GM23338 (cell line): ENCODE measurements at regions not wholly inside any gene's neighbourhood (a gene's known extent, or its start where the extent isn't known, plus 50 kb on each side); places are given as distances from the start of the nearest gene placed in this dataset.

ENCODE experiments used
- ATAC-seq: fragments of 200-7000 bp; cut with Tn5 transposase; 3 replicates; pipeline ENCODE4 v1.9.1; 2020
- DNase-seq: peaks from one replicate; pipeline ENCODE4 v3.0.0-alpha.2; 2015; ENCODE audit warnings: low spot score
- H2AFZ ChIP-seq: fragments of 200-600 bp; sonication (generic); 2 replicates; pipeline ENCODE4 v1.8.0; 2016; ENCODE audit warnings: antibody characterized with exemption, mild to moderate bottlenecking, moderate library complexity
- H3F3A ChIP-seq: fragments of 200-600 bp; sonication (generic); replicated peaks from 2 replicates; pipeline ENCODE4 v1.8.0; 2017; ENCODE audit warnings: antibody characterized with exemption, mixed run types, low read depth
- H3K27ac ChIP-seq: fragments of 200-600 bp; sonication (generic); 2 replicates; pipeline ENCODE4 v1.6.1; 2016; ENCODE audit warnings: low read depth
- H3K27me3 ChIP-seq: fragments of 200-600 bp; sonication (generic); 2 replicates; pipeline ENCODE4 v1.8.0; 2016; ENCODE audit warnings: mild to moderate bottlenecking, mixed run types, moderate library complexity; ENCODE audit not compliant: insufficient read depth
- H3K36me3 ChIP-seq: fragments of 200-600 bp; sonication (generic); 2 replicates; pipeline ENCODE4 v1.8.0; 2016; ENCODE audit warnings: mild to moderate bottlenecking; ENCODE audit not compliant: insufficient read depth
- H3K4me1 ChIP-seq: fragments of 200-600 bp; sonication (generic); 2 replicates; pipeline ENCODE4 v1.8.0; 2016; ENCODE audit warnings: mild to moderate bottlenecking, moderate library complexity; ENCODE audit not compliant: insufficient read depth
- H3K4me2 ChIP-seq: fragments of 200-600 bp; sonication (generic); 2 replicates; pipeline ENCODE4 v1.7.1; 2017; ENCODE audit warnings: mixed run types
- H3K4me3 ChIP-seq: fragments of 200-600 bp; sonication (generic); 2 replicates; pipeline ENCODE4 v1.6.1; 2016; ENCODE audit warnings: mixed run types
- H3K79me2 ChIP-seq: fragments of 200-600 bp; sonication (generic); replicated peaks from 2 replicates; pipeline ENCODE4 v1.8.0; 2017; ENCODE audit warnings: mild to moderate bottlenecking; ENCODE audit not compliant: insufficient read depth
- H3K9me2 ChIP-seq: fragments of 200-600 bp; sonication (generic); 2 replicates; pipeline ENCODE4 v1.8.0; 2017; ENCODE audit not compliant: insufficient read depth
- H4K20me1 ChIP-seq: fragments of 200-600 bp; sonication (generic); replicated peaks from 2 replicates; pipeline ENCODE4 v1.8.0; 2017; ENCODE audit warnings: mild to moderate bottlenecking; ENCODE audit not compliant: insufficient read depth
- H3K27ac Mint-ChIP-seq: 2 replicates; pipeline ENCODE4 v1.8.0; 2020; ENCODE audit warnings: inconsistent platforms, mild to moderate bottlenecking, moderate library complexity, mixed read lengths
- H3K27me3 Mint-ChIP-seq: 3 replicates; pipeline ENCODE4 v1.8.0; 2022; ENCODE audit warnings: low read depth, mild to moderate bottlenecking, moderate library complexity, mixed read lengths, inconsistent platforms; ENCODE audit not compliant: insufficient read depth, poor library complexity
- H3K36me3 Mint-ChIP-seq: 3 replicates; pipeline ENCODE4 v1.8.0; 2021; ENCODE audit warnings: low read depth, mild to moderate bottlenecking, inconsistent platforms, moderate library complexity, mixed read lengths
- H3K4me1 Mint-ChIP-seq: 3 replicates; pipeline ENCODE4 v1.8.0; 2020; ENCODE audit warnings: mild to moderate bottlenecking, inconsistent platforms, mixed read lengths
- H3K4me3 Mint-ChIP-seq: 3 replicates; pipeline ENCODE4 v1.8.0; 2021; ENCODE audit warnings: moderate library complexity, mild to moderate bottlenecking, inconsistent platforms, mixed read lengths
- H3K9me3 Mint-ChIP-seq: 3 replicates; pipeline ENCODE4 v1.8.0; 2020; ENCODE audit warnings: moderate library complexity, mild to moderate bottlenecking, inconsistent platforms, mixed read lengths
- CTCF ChIP-seq, 2 experiments: fragments of 200-600 bp in 1 of 2; sonication (generic) in 1 of 2; conservative IDR thresholded peaks; 2 replicates each; pipeline versions ENCODE4 v1.5.1 to v1.6.1; 2016 to 2017; ENCODE audit warnings: antibody characterized with exemption in 2 of 2, low read depth in 2 of 2, mild to moderate bottlenecking in 2 of 2, moderate library complexity in 1 of 2
- EZH2phosphoT487 ChIP-seq: fragments of 200-600 bp; sonication (generic); IDR thresholded peaks from one replicate; pipeline ENCODE4 v1.8.1; 2018; ENCODE audit warnings: antibody characterized with exemption; ENCODE audit not compliant: unreplicated experiment
- NANOG ChIP-seq: IDR thresholded peaks from 2 replicates; pipeline ENCODE4 v1.6.1; 2016; ENCODE audit warnings: antibody characterized with exemption, borderline replicate concordance
- POLR2AphosphoS5 ChIP-seq: IDR thresholded peaks from 2 replicates; pipeline ENCODE4 v1.6.1; 2016; ENCODE audit warnings: antibody characterized with exemption, low read depth
- STAT1 ChIP-seq: IDR thresholded peaks from one replicate; pipeline ENCODE4 v1.6.1; 2016; ENCODE audit warnings: antibody characterized with exemption; ENCODE audit not compliant: unreplicated experiment

GRCh38 chr5:152584103-152584502 lies 179.0 kb upstream of the NMUR2 start:
- no peaks in the 10 kb centered on the region for H3K27me3 Mint-ChIP-seq
- no peaks in the 10 kb centered on the region for H3K79me2 ChIP-seq
- H3K36me3 ChIP-seq, result no peaks in the 10 kb centered on the region
- H3K9me2 ChIP-seq, result no peaks in the 10 kb centered on the region; the same call in 1 of the 2 replicates
- no peaks in the 10 kb centered on the region for H3F3A ChIP-seq
- H3K4me1 ChIP-seq, result no peaks in the 10 kb centered on the region
- H3K27ac ChIP-seq, result no peak overlapping the region
- H3K4me3 Mint-ChIP-seq, result no peak overlapping the region
- no peaks in the 10 kb centered on the region for H3K27me3 ChIP-seq
- no peak overlapping the region for H3K4me3 ChIP-seq
- H2AFZ ChIP-seq, result no peak overlapping the region
- ATAC-seq, result no peak
- H3K36me3 Mint-ChIP-seq, result peaks cover 5% of the 10 kb centered on the region
- H3K9me3 Mint-ChIP-seq, result peaks cover 26% of the 10 kb centered on the region
- H4K20me1 ChIP-seq, result no peaks in the 10 kb centered on the region
- DNase-seq, result no peak
- TF ChIP-seq EZH2phosphoT487 (no peak), NANOG (no peak), STAT1 (no peak)
- H3K4me1 Mint-ChIP-seq, result no peaks in the 10 kb centered on the region
- H3K27ac Mint-ChIP-seq, result no peak overlapping the region
- H3K4me2 ChIP-seq, result no peak overlapping the region

GRCh38 chr5:152592416-152592815 lies 187.3 kb upstream of the NMUR2 start:
- TF ChIP-seq POLR2AphosphoS5 (no peak), CTCF (conservative IDR thresholded peaks at IDR 0.05; ENCODE audit: low read depth in 2 of 2) (peak; percentile 44 to 46)
- no peak overlapping the region for H3K4me3 Mint-ChIP-seq

GRCh38 chr5:152593388-152593787 lies 188.3 kb upstream of the NMUR2 start:
- Histone ChIP-seq H3K9me2 (no peaks in the 10 kb centered on the region), H4K20me1 (no peaks in the 10 kb centered on the region), H3K4me2 (no peak overlapping the region), H3F3A (no peaks in the 10 kb centered on the region), H2AFZ (no peak overlapping the region), H3K36me3 (no peaks in the 10 kb centered on the region), H3K27me3 (no peaks in the 10 kb centered on the region), H3K4me3 (no peak overlapping the region), H3K27ac (no peak overlapping the region), H3K79me2 (no peaks in the 10 kb centered on the region), H3K4me1 (peaks cover 3% of the 10 kb centered on the region; the same call in 1 of the 2 replicates)
- no peak overlapping the region for H3K4me3 Mint-ChIP-seq
- no peak overlapping the region for H3K27ac Mint-ChIP-seq
- H3K4me1 Mint-ChIP-seq, result no peaks in the 10 kb centered on the region
- peak; percentile 60 for ATAC-seq
- no peaks in the 10 kb centered on the region for H3K36me3 Mint-ChIP-seq
- TF ChIP-seq NANOG (no peak), CTCF (conservative IDR thresholded peaks at IDR 0.05; ENCODE audit: low read depth in 2 of 2) (peak; percentile 50 to 55)
- peak; percentile 48 for DNase-seq
- H3K9me3 Mint-ChIP-seq, result peaks cover 13% of the 10 kb centered on the region; the same call in 2 of the 3 replicates
- H3K27me3 Mint-ChIP-seq, result no peaks in the 10 kb centered on the region

More at GRCh38 chr5:152592416-152592815, 187.3 kb upstream of the NMUR2 start:
- H3K27me3 Mint-ChIP-seq, result no peaks in the 10 kb centered on the region
- no peaks in the 10 kb centered on the region for H3K4me1 Mint-ChIP-seq
- ATAC-seq (no peak), DNase-seq (peak; percentile 18)
- no peaks in the 10 kb centered on the region for H3K27me3 ChIP-seq
- H3K4me1 ChIP-seq, result peaks cover 3% of the 10 kb centered on the region; the same call in 1 of the 2 replicates
- peaks cover 16% of the 10 kb centered on the region; the same call in 2 of the 3 replicates for H3K9me3 Mint-ChIP-seq
- no peak overlapping the region for H2AFZ ChIP-seq
- H3K4me3 ChIP-seq, result no peak overlapping the region
- H3K79me2 ChIP-seq, result no peaks in the 10 kb centered on the region
- H3K9me2 ChIP-seq, result no peaks in the 10 kb centered on the region; the same call in 1 of the 2 replicates
- no peaks in the 10 kb centered on the region for H3K36me3 Mint-ChIP-seq
- no peaks in the 10 kb centered on the region for H3K36me3 ChIP-seq
- H4K20me1 ChIP-seq, result no peaks in the 10 kb centered on the region
- no peak overlapping the region for H3K27ac ChIP-seq
- no peak overlapping the region for H3K4me2 ChIP-seq
- no peaks in the 10 kb centered on the region for H3F3A ChIP-seq
- no peak overlapping the region for H3K27ac Mint-ChIP-seq
